ENCODE measurements at regions not wholly inside any gene's neighbourhood (a gene's known extent, or its start where the extent isn't known, plus 50 kb on each side); places are given as distances from the start of the nearest gene placed in this dataset.

- Mint-ChIP-seq H3K36me3 (ENCODE audit: low read depth, unreplicated experiment) (peaks cover 2% of the 10 kb centered on the region), H3K27me3 (ENCODE audit: low read depth, unreplicated experiment) (no peaks in the 10 kb centered on the region), H3K27ac (ENCODE audit: unreplicated experiment) (peak overlapping the region; percentile 78), H3K4me3 (ENCODE audit: unreplicated experiment) (peak overlapping the region; percentile 55), H3K4me1 (ENCODE audit: low read depth, unreplicated experiment) (peaks cover 45% of the 10 kb centered on the region), H3K9me3 (ENCODE audit: unreplicated experiment) (no peaks in the 10 kb centered on the region)
- H3K9me3 ChIP-seq (ENCODE audit: insufficient read depth, low read depth, low read length): no peaks in the 10 kb centered on the region
- TF ChIP-seq CTCF (IDR thresholded peaks at IDR 0.05; ENCODE audit: insufficient read depth, low read depth, low read length) (no peak), EZH2 (IDR thresholded peaks at IDR 0.05; ENCODE audit: insufficient read depth, low read length) (no peak)
- H3K27me3 ChIP-seq (ENCODE audit: insufficient read depth, low read length): no peaks in the 10 kb centered on the region
- no peak for FAIRE-seq
- H4K20me1 ChIP-seq (ENCODE audit: insufficient read depth, low read length): no peaks in the 10 kb centered on the region
- H3K27ac ChIP-seq (ENCODE audit: low read depth, low read length): peak overlapping the region; percentile 66
- DNase-seq (ENCODE audit: low read depth): peak; percentile 89
- no peaks in the 10 kb centered on the region for H3K36me3 ChIP-seq (ENCODE audit: insufficient read depth, low read length)
- peaks cover 26% of the 10 kb centered on the region for H3K4me1 ChIP-seq (ENCODE audit: insufficient read depth, low read length)
- no peak overlapping the region for H3K4me3 ChIP-seq (ENCODE audit: insufficient read depth, low read depth, low read length)
- H3K9ac ChIP-seq (ENCODE audit: low read length): peak overlapping the region; percentile 0
- H3K4me2 ChIP-seq (ENCODE audit: low read length): peak overlapping the region; percentile 48
- peak overlapping the region; percentile 86 for H2AFZ ChIP-seq (ENCODE audit: low read depth, low read length)
- H3K79me2 ChIP-seq (ENCODE audit: insufficient read depth, low read length): no peaks in the 10 kb centered on the region
Observed at GRCh38 chr17:37824534-37825485, 80.0 kb upstream of the HNF1B start.

- DNase-seq (ENCODE audit: low read depth) (no peak), FAIRE-seq (no peak)
- H3K4me2 ChIP-seq (ENCODE audit: low read length): no peak overlapping the region
- no peaks in the 10 kb centered on the region for H3K9me3 ChIP-seq (ENCODE audit: insufficient read depth, low read depth, low read length)
- H3K4me3 ChIP-seq (ENCODE audit: insufficient read depth, low read depth, low read length): no peak overlapping the region
- no peak overlapping the region for H3K4me3 Mint-ChIP-seq (ENCODE audit: unreplicated experiment)
- peaks cover 2% of the 10 kb centered on the region for H3K36me3 Mint-ChIP-seq (ENCODE audit: low read depth, unreplicated experiment)
- H3K27ac ChIP-seq (ENCODE audit: low read depth, low read length): no peak overlapping the region
- H4K20me1 ChIP-seq (ENCODE audit: insufficient read depth, low read length): no peaks in the 10 kb centered on the region
- peaks cover 52% of the 10 kb centered on the region for H3K4me1 Mint-ChIP-seq (ENCODE audit: low read depth, unreplicated experiment)
- peaks cover 28% of the 10 kb centered on the region for H3K4me1 ChIP-seq (ENCODE audit: insufficient read depth, low read length)
- peak overlapping the region; percentile 86 for H2AFZ ChIP-seq (ENCODE audit: low read depth, low read length)
- no peaks in the 10 kb centered on the region for H3K27me3 Mint-ChIP-seq (ENCODE audit: low read depth, unreplicated experiment)
- no peaks in the 10 kb centered on the region for H3K27me3 ChIP-seq (ENCODE audit: insufficient read depth, low read length)
- H3K9ac ChIP-seq (ENCODE audit: low read length): no peak overlapping the region
- no peaks in the 10 kb centered on the region for H3K9me3 Mint-ChIP-seq (ENCODE audit: unreplicated experiment)
- H3K36me3 ChIP-seq (ENCODE audit: insufficient read depth, low read length): no peaks in the 10 kb centered on the region
- TF ChIP-seq EZH2 (IDR thresholded peaks at IDR 0.05; ENCODE audit: insufficient read depth, low read length) (no peak), CTCF (IDR thresholded peaks at IDR 0.05; ENCODE audit: insufficient read depth, low read depth, low read length) (no peak)
- H3K79me2 ChIP-seq (ENCODE audit: insufficient read depth, low read length): no peaks in the 10 kb centered on the region
- H3K27ac Mint-ChIP-seq (ENCODE audit: unreplicated experiment): peak overlapping the region; percentile 78
Observed at GRCh38 chr17:37823996-37824395, 79.1 kb upstream of the HNF1B start.

All from astrocyte (in vitro differentiated cells and primary cell).